ENCODE measurements at regions not wholly inside any gene's neighbourhood (a gene's known extent, or its start where the extent isn't known, plus 50 kb on each side); places are given as distances from the start of the nearest gene placed in this dataset.

- no peak for TF ChIP-seq CTCF (conservative IDR thresholded peaks at IDR 0.05 in 1 of 2, IDR thresholded peaks at IDR 0.05 in 1 of 2; ENCODE audit: low read depth in 1 of 2, low read length in 2 of 2)
- TF ChIP-seq EZH2 (IDR thresholded peaks at IDR 0.05; ENCODE audit: low read length, missing control alignments), result no peak
Measured at GRCh38 chr4:28232951-28233350, 1372.3 kb downstream of the STIM2 start.

Data from fibroblast of lung (primary cell).